Pons (tissue), 1 donor: ENCODE measurements at regions not wholly inside any gene's neighbourhood (a gene's known extent, or its start where the extent isn't known, plus 50 kb on each side); places are given as distances from the start of the nearest gene placed in this dataset.
A peak's percentile ranks its signal among the peaks of the same experiment; 100 is the strongest.

Source experiments
- DNase-seq: peaks from one replicate; pipeline ENCODE4 v3.0.0-alpha.2; 2016; ENCODE audit warnings: low spot score

DNA sequence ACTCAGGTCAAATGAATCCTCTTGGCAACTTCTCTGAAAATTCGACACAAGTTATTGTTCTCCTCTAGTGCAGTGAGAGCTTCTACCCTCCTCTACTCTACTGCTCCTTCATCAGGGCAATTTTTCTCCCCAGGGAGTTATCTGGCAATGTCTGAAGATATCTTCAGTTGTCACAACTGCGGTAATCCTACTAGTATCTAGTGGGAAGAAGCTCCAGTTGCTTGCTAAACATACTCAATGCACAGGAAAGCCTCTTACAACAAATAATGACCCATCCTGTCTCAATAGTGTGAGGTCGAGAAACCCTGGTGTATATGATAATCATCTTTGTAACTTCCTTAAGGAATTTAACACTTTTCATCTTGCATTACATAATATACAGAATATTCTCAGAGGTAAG is 1147.6 kb downstream of the IGSF11 start:
- no peak for DNase-seq

DNA sequence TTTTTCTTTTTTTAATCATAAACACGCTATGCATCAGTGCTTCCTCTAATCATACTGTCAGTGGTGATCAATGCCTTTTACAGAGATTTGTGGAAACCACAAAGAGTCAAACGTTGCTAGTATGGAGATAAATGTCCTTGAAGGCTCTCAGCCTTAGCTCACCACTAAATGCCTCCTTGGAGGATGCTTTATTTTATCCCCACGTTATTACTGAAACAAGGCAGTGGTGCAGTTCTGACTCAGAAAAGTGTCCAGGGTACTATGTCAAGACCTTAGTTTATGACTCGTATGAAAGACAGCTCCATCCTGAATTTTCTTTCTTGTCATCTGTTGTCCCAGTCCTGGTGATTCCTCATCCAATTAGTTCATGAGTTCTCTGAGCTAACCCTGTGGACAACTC is 1146.7 kb downstream of the IGSF11 start:
- DNase-seq, result no peak

DNA sequence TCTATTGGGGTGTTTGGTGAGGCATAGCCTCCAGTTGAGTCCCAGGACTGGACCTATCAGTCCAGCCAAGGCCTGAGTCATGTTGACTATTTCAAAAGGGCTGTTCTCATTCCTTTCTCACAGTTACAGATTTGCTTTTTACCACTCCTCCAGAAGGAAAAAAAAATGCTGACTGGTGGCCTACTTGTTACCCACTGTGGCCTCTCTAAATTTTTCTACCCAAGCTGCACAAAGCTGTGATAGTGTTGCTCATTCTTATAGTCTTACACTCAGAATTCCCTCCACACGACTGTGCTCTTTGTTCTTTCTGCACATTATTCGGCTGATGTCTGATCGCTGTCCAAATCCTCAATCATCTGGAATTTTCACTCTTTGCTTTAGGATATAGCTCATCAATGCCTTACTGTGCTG is 1142.2 kb downstream of the IGSF11 start:
- peak; percentile 29 for DNase-seq

DNA sequence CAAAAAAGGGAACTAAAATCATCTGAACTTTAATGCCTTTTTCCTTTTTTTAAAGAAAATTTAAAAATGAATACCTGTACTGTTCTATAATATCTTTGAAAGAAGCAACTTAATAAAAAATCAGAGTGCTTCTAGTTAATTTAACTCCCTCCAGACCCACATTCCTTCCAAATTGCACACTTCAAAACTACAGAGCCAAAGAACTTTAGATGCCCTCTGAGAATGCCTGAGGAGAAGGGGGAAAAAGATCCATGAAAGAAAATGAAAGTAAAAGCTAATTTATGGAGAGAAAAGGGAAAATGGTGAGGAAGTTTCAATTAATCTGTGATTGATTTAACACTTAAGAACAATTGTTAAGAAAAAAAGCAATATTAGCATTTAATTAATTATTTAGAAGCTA is 1141.6 kb downstream of the IGSF11 start:
- DNase-seq, result no peak

DNA sequence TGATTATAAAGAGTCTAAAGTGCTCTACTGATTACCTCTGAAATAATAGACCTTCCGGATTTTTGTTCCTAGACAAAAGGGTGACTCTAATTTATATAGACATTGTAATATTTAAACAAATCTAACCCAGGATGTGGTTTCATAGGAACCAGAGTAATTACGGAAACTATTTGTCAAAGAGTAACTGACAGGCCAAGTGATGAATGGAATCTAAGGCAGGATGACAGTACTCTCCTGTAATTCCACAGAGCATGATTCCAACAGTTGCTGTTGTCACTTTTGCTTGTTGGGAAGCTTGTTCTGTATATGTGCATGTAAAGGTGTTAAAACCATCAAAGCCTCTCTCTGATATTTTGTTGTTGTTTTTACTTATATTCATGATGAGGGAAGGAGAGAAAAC is 1141.0 kb downstream of the IGSF11 start:
- DNase-seq, result no peak

DNA sequence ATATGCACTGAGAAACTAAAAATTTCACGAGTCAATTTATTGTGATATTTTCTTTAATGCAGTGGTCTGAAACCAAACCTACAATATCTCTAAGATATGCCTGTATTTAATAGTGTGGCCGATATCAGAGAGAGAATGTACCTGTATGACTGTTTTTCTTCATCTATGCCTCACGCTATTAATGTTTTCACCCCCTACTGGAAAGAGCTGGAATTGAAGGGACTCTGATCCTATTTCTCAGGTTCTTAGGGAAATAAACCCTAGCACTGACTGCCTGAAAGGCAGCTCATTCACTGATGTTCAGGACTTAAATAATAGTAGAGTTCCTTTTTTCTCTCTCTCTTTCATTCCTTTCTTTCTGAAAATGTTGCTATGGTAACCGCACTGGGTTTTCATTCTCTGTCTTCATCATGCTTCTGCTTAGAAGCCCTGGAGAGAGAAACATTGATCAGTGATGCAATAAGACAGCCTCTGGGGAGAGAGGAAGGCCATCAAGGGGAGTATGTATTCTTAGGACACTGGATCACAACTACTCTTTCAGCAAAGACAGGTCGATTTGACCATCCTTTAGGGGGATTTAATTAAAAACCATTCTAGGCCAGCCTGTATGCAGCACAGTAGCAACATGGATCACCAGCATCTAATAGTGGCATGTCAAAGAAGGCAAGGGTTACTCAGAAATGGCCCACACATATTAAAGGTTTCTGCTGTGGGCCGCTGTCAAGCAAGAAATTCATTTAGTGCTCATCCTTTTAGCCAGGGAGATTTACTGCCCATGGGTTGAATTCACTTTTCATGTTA is 1135.7 kb downstream of the IGSF11 start:
- no peak for DNase-seq

DNA sequence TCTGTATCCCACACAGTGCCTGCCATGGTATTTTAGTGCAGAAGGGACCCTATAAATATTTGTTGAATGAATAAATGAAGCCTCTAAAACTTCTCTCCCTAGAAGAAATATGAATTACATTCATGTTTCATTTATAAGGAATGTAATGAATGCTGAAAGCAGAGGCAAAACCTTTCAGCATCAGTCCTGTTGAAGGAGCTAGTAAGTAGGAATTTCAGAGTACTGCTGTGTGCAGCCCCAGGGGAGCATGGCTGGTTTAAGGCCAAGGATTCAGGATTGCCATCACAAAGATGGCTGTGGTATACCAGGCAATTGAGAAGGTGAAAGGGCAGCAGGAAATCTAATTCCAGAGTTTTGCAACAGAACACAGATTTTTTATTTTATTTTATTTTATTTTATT is 1131.4 kb downstream of the IGSF11 start:
- DNase-seq, result no peak

DNA sequence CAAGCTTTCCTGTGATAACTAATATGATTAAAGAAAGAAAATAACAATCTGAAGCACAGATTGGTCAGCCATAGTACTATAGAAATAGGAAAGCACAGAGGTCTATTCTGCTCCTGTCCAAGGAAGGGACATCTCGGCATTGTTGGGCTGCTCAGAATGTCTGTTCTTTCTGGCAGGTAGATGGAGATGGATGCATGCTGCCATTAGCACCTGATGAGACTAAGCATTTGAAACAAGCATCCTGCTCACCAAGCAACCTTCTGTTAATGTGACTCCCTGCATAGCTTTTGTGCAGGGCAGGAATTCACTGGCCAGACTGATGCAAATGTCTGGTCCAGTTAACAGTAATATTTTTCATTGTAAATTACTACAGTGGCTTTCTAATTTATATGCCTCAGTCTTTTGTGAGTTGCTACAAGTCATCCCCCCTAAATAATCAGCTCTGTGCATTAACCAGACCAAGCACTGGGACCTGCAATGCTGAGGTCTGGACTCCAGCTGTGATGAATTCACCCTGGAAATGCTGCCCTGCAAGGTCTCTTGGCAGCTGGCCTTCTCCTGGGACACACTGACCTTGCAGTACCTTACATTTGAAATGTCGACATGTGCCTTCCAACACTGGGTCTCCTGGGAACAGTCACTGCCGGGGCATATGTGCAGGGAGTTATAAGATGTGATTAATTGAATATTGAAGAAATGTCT is 1123.7 kb downstream of the IGSF11 start:
- DNase-seq, result no peak

DNA sequence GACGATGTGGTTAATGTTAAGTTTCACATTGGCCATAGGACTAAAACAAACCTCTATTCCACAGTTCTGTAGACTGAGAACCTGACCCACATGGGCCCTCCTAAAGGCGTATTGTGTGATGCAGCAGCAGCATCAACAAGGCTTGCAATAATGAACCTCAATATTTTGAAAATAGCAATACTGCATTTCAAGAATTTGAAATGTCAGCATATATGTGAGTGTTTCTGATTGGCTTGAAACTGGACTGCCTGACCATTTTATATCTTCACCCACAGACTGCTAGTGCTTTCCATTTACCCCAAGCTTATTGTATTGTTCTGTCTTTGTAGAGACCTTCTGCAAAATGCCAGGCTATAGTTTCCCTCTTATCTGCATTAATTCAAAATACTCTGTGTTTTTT is 1122.3 kb downstream of the IGSF11 start:
- DNase-seq, result no peak

DNA sequence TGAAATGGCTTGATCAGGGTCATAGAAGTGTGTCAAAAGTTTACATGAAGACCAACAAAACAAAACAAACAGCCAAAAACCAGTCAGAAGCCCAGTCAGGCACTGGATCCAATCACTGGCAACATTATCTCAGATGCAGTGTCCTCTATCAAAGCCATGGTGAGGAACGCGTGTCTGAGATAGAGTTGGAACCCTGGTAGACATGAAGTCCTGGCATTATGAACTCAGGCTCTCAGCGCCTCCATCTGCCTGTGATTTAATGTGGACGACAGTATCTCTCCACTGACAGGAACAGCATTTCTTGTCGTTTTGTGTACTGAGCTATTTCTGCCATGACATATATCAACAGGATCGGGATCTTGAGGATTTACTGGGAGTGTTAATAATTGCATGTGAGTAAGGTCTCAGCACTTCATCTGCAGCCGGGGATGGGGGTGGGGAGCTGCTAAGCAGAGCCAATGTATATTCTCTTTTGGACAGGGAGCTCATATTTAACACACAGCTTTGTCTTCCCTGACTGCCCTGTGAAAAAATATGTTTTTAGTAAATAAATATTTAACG is 1120.0 kb downstream of the IGSF11 start:
- no peak for DNase-seq

DNA sequence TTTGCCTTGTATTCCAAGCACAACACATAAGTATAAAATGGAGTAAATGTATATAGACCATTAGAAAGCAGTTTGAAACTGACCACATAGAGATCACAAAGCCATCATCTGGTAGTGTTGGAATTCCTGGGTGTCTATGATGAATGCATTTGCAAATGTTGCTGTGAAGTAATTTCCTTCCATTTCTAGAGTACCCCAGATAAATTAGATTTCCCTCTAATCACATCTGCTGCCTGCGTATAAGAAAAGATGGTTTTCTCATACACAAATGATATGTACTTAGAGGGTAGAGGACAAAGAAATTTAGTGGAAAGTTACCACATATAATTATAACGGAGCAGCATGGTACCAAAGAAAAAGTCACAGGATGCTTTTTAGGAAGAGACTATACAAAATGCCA is 1117.8 kb downstream of the IGSF11 start:
- no peak for DNase-seq

DNA sequence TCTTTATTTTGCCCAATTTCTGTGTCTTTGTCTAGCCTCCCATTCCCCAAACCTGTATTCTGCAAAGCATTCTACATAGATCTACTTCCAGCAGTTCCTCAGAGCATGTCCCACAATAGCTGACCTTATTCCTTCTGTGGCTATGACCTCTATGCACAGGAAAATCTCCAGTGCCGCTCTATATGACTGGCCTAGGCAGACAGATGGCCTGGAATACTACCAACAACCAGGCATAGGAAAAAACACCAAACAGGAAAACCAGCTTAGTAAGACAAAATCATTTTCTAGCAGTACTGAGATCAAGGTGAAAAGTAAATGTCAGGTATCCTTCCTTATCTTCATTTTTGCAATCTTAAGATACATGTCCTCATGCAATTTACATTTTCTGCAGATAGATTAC is 1115.0 kb downstream of the IGSF11 start:
- DNase-seq, result peak; percentile 28

DNA sequence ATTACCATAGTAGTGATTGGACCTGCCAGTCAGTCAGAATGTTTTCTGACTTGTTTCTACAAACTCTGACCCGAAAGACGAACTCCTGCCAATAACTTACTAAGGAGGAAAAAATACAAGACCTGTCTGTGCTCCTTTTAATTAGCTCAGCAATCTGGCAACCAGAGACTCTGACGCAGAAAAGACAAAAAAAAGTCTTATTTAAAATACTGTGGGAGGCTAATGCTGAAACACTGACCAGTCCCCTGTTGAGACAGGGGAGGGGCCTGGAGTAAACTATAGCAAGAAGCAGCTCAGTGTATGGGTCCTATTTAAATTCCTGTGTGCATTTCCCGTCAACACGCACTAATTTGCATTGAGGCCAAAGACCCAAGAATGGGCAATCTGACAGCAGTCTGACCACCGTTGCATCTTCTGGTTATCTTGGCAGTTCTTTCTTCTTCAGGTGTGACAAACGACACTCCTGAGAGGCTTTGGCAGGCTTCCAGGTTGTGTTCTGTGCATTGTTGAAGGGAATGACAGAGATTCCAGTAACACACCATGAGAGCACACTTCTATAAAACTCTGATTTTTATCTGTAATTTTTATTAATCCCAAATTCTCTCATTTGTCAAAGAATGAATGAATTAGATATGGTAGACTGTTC is 1114.3 kb downstream of the IGSF11 start:
- DNase-seq, result peak; percentile 29

DNA sequence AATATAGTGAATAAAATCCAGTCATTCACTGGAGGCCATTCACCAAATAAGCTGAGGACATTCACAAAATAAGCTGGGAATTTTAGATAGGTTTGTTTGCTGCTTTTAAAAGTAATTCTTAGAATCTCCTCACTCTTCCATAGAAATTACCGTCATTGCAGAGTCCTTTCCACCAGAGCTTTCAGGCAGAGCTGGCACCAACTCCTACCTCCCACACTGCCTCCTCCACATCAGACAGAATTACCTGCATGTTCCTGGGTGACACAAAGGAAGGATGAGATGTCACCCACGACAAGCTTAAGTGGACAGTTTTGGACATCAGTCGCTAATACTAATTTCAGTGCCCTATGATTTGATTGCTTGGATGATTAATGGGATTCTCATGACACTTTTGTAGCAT is 1113.2 kb downstream of the IGSF11 start:
- DNase-seq, result no peak

DNA sequence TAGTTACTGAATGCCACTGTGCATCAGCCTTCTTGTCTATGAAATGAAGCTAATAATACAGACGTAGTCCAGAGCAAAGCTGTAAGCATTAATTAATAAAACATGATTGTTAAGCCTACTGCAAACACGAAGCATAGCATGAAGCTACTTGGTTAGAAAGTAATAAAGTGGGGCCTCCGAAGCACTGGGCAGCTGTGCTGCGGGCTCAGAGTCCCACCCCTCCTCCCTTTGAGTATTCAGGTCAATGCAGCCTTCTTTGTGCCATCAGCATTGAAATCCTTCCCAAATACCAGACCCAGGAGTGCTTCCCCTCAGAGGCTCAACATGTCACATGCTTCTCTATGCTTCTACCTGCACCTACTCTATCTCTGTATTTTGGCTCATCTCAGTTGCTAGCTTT is 1112.6 kb downstream of the IGSF11 start:
- DNase-seq, result no peak

DNA sequence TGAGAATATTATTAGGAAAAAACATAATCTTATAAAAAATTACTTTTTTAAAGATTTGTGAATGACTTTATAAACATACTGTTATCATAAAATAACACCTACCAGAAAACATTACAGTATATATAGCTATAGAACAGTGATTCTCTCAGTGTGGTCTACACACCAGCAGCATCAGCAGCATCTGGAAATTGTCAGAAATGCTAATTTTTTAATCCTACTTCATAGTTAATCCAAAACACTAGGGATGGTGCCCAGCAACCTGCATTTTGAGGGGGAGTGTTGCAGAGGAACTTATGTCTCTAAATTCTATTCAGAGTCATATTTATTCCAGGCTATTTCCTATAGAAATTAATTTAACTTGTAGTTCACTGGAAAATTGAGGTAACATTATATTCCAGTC is 1107.8 kb downstream of the IGSF11 start:
- no peak for DNase-seq

DNA sequence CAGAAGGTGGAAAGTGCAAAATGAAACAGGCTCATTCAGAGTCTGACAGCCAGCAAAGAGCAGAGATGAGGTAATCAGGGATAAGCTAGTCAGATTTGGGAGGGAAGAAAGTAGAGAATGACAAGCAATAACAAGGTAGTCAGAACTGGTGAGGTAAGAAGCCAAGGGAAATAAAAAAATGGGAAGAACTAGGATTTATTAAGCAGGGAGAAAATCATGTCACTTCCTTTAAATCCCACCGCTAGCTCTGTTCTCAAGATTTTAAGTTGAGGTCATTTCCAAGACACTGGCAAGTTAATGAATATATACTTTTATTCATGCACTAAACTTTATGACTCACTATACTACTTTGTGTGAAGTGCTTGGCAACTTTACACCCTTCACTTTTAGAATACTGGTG is 1106.8 kb downstream of the IGSF11 start:
- no peak for DNase-seq

DNA sequence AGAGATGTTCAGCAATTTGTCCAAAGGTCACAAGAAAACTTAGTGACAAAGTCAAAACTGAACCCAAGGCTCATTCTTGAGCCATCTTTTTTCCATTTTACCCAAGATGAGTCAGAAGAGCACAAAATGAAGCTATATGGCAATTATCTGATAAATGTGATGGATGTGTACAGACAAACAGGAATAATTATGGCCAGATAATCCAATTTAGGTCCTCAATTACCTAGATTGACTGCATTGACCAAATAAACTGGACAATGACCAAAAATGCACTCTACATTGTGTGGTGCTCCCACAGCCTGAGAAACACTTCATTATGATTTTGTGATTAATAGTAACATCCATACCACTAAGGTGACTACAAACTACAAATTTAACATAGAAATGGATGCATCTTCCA is 1105.8 kb downstream of the IGSF11 start:
- no peak for DNase-seq

DNA sequence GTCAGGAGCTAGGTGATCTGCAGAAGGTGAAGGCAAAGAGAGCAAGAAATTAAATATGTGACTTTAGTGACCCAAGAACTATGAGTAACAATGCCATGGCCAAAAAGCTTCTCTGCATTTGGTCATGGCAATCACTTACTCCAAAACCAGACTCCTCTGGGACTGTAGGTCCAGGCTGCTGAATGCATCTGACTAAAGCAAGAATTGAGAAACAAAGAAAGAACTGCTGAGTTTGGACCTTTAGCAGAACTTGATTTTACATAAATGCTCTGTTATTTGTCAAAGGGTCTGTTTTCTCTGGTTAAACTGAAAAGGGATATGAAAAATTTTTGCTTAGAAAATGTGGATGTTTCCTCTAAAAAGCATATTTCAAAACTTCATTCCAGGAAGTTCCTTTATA is 1102.2 kb downstream of the IGSF11 start:
- no peak for DNase-seq

DNA sequence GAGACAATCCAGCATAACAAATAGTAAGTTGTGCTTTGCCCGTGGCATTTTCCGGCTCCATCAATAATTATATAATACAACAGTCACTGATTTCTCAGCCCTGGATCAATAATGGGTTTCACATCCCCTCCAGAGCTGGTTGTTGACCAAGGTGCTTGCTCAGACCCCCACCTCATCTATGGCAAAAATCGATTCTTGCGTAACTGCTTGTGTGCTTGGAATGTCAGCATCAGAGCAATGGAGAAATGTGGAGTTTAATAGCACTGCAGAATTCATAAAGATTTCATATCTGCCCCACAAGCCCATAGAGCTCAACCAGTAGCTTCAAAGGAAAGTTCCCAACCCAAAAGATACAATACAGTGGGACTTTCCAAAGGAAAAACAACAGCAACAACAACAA is 1098.5 kb downstream of the IGSF11 start:
- DNase-seq, result no peak

DNA sequence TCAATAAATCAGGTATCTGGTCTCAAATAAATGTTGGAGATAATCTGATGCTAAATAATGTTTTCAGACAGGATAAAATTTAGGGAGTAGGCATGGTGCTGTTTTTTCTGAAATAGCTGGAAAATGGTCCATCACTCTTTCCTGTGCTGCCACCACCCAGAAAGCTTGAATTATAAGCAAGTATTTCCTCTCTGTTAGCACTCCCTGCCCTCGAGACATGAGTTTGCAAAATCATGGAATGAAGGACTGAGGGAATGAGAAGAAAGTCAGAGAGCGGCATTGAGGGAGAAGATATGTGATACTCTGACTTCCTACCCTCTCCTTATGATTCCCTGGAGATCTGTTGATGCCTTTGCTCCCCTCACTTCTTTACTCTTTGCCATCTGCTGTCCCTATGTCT is 1095.7 kb downstream of the IGSF11 start:
- DNase-seq, result no peak

DNA sequence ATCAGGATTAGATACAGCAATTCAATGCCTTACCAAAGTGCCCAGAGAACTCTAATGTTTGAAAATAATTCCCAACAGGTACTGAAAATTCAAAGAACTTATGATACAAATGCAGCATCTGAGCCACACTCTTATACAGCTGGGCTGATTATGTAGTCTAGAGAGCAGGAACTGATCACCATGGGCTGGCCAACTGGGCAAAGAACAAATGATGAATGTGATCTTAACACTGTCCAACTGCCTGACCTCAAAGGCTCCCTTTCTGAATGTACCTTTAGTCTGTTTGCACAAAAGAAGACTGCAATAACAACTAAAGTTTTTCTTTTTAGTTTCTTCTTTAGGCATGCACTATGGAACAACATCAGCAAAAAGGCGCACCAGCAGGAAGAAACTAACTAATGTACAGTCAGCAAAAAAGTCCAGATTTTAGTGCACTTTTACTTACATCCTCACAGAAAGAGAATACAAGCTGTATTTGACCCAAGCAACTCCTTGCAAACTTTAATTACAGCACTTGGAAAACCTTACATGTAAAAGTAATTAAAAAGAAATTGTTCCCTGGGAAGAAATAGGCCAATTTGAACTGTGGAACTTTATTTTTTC is 1095.1 kb downstream of the IGSF11 start:
- peak; percentile 30 for DNase-seq

DNA sequence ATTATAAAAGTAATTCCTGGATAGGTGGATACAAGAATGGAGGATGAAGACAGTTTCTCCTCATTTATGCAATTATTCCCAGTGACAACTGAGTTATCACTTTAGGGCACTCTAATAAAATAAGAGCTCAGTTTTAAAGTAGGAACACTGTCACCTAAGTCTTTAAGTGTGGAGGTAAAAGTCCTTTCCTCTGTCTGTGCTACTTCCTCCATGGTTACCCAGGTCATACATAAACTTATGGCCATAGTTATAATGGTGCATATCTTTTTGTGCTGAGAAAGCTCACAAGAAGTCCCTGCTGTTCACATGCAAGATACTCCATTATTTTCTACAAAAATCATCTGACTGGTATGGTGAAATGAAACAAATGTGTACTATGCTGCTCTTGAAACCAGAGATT is 1093.6 kb downstream of the IGSF11 start:
- no peak for DNase-seq
